GM12878 (cell line): ENCODE measurements at regions not wholly inside any gene's neighbourhood (a gene's known extent, or its start where the extent isn't known, plus 50 kb on each side); places are given as distances from the start of the nearest gene placed in this dataset.

Experiments used
- ATAC-seq: fragments of 200-7000 bp; cut with Tn5 transposase; 3 replicates; pipeline ENCODE4 v1.9.1; 2020; ENCODE audit warnings: mild to moderate bottlenecking, moderate library complexity
- BruUV-seq: library from RNA; stranded (reverse); fragments of 400-500 nt; replicated peaks from 2 replicates; lab custom pipeline; 2021; lab: Mats Ljungman, UMichigan
- CTCF ChIA-PET: fragments of 300-600 bp; sonication (Branson Sonifier 250); formaldehyde crosslinking; extraction: SDS; loops from one replicate; lab custom pipeline; 2021; ENCODE audit warnings: inconsistent platforms; lab: Yijun Ruan, JAX
- POLR2A ChIA-PET: fragments of 350-600 bp; formaldehyde crosslinking; extraction: SDS; loops from one replicate; lab custom pipeline; 2021; ENCODE audit warnings: inconsistent platforms; lab: Charles Lee
- RAD21 ChIA-PET: fragments of 300-600 bp; sonication (Branson Sonifier 250); formaldehyde crosslinking; loops from one replicate; lab custom pipeline; 2023; ENCODE audit warnings: antibody characterized with exemption; ENCODE audit not compliant: unreplicated experiment; lab: Charles Lee
- SMC1A ChIA-PET: fragments of 300-600 bp; sonication (Branson Sonifier 250); formaldehyde crosslinking; loops from one replicate; lab custom pipeline; 2023; ENCODE audit not compliant: unreplicated experiment, uncharacterized antibody; lab: Charles Lee
- DNase-seq: peaks from one replicate; pipeline ENCODE4 v3.0.0-alpha.2; 2011; ENCODE audit warnings: low read depth, low spot score
- FAIRE-seq: peaks from 3 replicates; lab custom pipeline; 2011; peaks lifted over from hg19 to GRCh38; lab: Jason Lieb, UNC
- H2AFZ ChIP-seq: 2 replicates; pipeline ENCODE4 v1.6.0; 2011; ENCODE audit warnings: low read depth, low read length, control low read depth; ENCODE audit not compliant: control insufficient read depth
- H3K27ac ChIP-seq: 2 replicates; pipeline ENCODE4 v1.5.1; 2011; ENCODE audit warnings: control low read depth; ENCODE audit not compliant: control insufficient read depth, insufficient read depth
- H3K27me3 ChIP-seq, 2 experiments: replicated peaks in 1 of 2; 2 replicates each; pipeline versions ENCODE4 v1.6.0 to v1.6.1; 2011; ENCODE audit warnings: low read length in 1 of 2; ENCODE audit not compliant: control insufficient read depth in 2 of 2, insufficient read depth in 2 of 2
- H3K36me3 ChIP-seq, 2 experiments: 2 replicates each; pipeline ENCODE4 v1.5.1; 2011; ENCODE audit warnings: low read length in 1 of 2; ENCODE audit not compliant: control insufficient read depth in 2 of 2, insufficient read depth in 2 of 2
- H3K4me1 ChIP-seq: 2 replicates; pipeline ENCODE4 v1.6.1; 2011; ENCODE audit warnings: mild to moderate bottlenecking, low read length, moderate library complexity, mixed read lengths; ENCODE audit not compliant: control insufficient read depth, insufficient read depth
- H3K4me2 ChIP-seq: 2 replicates; pipeline ENCODE4 v1.6.0; 2011; ENCODE audit warnings: control low read depth; ENCODE audit not compliant: control insufficient read depth, insufficient read depth
- H3K4me3 ChIP-seq: fragments of 200-600 bp; sonication (generic); 2 replicates; pipeline ENCODE4 v1.5.1; 2016
- H3K79me2 ChIP-seq: 2 replicates; pipeline ENCODE4 v1.6.0; 2011; ENCODE audit warnings: low read length; ENCODE audit not compliant: control insufficient read depth, insufficient read depth
- H3K9ac ChIP-seq: 2 replicates; pipeline ENCODE4 v1.8.0; 2011; ENCODE audit warnings: low read length, control low read depth, mixed read lengths; ENCODE audit not compliant: control insufficient read depth, insufficient read depth
- H3K9me3 ChIP-seq: replicated peaks from 3 replicates; pipeline ENCODE4 v1.5.1; 2011; ENCODE audit warnings: mild to moderate bottlenecking, low read length; ENCODE audit not compliant: control insufficient read depth, insufficient read depth
- H4K20me1 ChIP-seq: 2 replicates; pipeline ENCODE4 v1.6.0; 2011; ENCODE audit not compliant: control insufficient read depth, insufficient read depth
- BCLAF1 ChIP-seq: fragments of 450-650 bp; IDR thresholded peaks from 2 replicates; pipeline ENCODE4 v1.6.1; 2017; ENCODE audit warnings: antibody characterized with exemption, mild to moderate bottlenecking, moderate library complexity
- CUX1 ChIP-seq: IDR thresholded peaks from 2 replicates; pipeline ENCODE4 v1.6.1; 2012; ENCODE audit warnings: improper control_type of control experiment, low read depth, low read length; ENCODE audit not compliant: insufficient replicate concordance
- E2F8 ChIP-seq: fragments of 450-650 bp; IDR thresholded peaks from 2 replicates; pipeline ENCODE4 v1.6.1; 2018; ENCODE audit warnings: mild to moderate bottlenecking, low read depth, moderate library complexity; ENCODE audit not compliant: partially characterized antibody
- STAT1 ChIP-seq: fragments of 450-650 bp; conservative IDR thresholded peaks from 2 replicates; pipeline ENCODE4 v1.6.1; 2014; ENCODE audit warnings: antibody characterized with exemption, mild to moderate bottlenecking
- TAF1 ChIP-seq: IDR thresholded peaks from 2 replicates; pipeline ENCODE4 v1.6.1; 2011; ENCODE audit warnings: mild to moderate bottlenecking, low read depth, low read length, borderline replicate concordance
- ZNF592 ChIP-seq: fragments of 450-650 bp; IDR thresholded peaks from 2 replicates; pipeline ENCODE4 v1.6.1; 2017; ENCODE audit warnings: mild to moderate bottlenecking, moderate library complexity
- WGBS: methylation state at CpG from one replicate; pipeline ENCODE4 v1.1.6; 2016; ENCODE audit warnings: low lambda C conversion rate; ENCODE audit not compliant: insufficient replicate concordance, insufficient coverage; ENCODE audit errors: missing lambda C conversion rate; 5-methylcytosine and 5-hydroxymethylcytosine counted together
- in situ Hi-C: fragments of 300-500 bp; cut with MboI; formaldehyde crosslinking; loops from 9 replicates; pipeline ENCODE4 v1.14.3; 2018; ENCODE audit warnings: mixed read lengths
- intact Hi-C: fragments of 100-400 bp; cut with micrococcal nuclease; formaldehyde crosslinking; loops from one replicate; pipeline ENCODE4 v1.14.2; 2022; ENCODE audit not compliant: unreplicated experiment

- no peak overlapping the region for H3K9ac ChIP-seq
- in situ Hi-C loops (no loop called here), intact Hi-C loops (no loop called here)
- H3K4me2 ChIP-seq, result no peak overlapping the region
- H3K79me2 ChIP-seq, result no peaks in the 10 kb centered on the region
- ChIA-PET RAD21 (no interaction called here), POLR2A (no interaction called here), CTCF (no interaction called here), SMC1A (no interaction called here)
- no peak overlapping the region for H3K4me3 ChIP-seq
- no peaks in the 10 kb centered on the region for H3K36me3 ChIP-seq
- WGBS, result 15% methylated on average over 3 of the region's 3 CpGs
- no peaks in the 10 kb centered on the region for H3K4me1 ChIP-seq
- ATAC-seq, result no peak
- no peak for DNase-seq
- no peak overlapping the region for H2AFZ ChIP-seq
- no peaks in the 10 kb centered on the region for H4K20me1 ChIP-seq
- no peaks in the 10 kb centered on the region for H3K9me3 ChIP-seq
- FAIRE-seq, result no peak
- H3K27me3 ChIP-seq, result no peaks in the 10 kb centered on the region
- H3K27ac ChIP-seq, result no peak overlapping the region
- BruUV-seq, result no TSS peak
- no peak for TF ChIP-seq TAF1
- TF ChIP-seq E2F8, result no peak
- TF ChIP-seq ZNF592, result no peak
- TF ChIP-seq STAT1, result no peak
- no peak for TF ChIP-seq CUX1
- TF ChIP-seq BCLAF1, result no peak
Observed at GRCh38 chrX:139141370-139141769, 389.2 kb upstream of the F9 start.
